ENCODE measurements at regions not wholly inside any gene's neighbourhood (a gene's known extent, or its start where the extent isn't known, plus 50 kb on each side); places are given as distances from the start of the nearest gene placed in this dataset.
"Not testable (repeated sequence)": the region's sequence is repeated elsewhere in the genome, so short reads cannot be mapped to it uniquely, and the experiment has no call there.

GRCh38 chr16:60675022-60675421 lies 1361.2 kb downstream of the CDH8 start:
- intact Hi-C loops (cut with DNase I), result no loop called here
- H3K4me1 ChIP-seq, result no peaks in the 10 kb centered on the region
- H3K4me3 ChIP-seq, result no peak overlapping the region
- H3K36me3 ChIP-seq, result no peaks in the 10 kb centered on the region
- DNase-seq (ENCODE audit: extremely low spot score), result no peak
- H3K9me3 ChIP-seq, result no peaks in the 10 kb centered on the region
- H3K27ac ChIP-seq (replicated peaks in 1 of 4), result no peak overlapping the region
- no peaks in the 10 kb centered on the region for H3K27me3 ChIP-seq
- TF ChIP-seq POLR2AphosphoS5 (IDR thresholded peaks at IDR 0.05), result no peak
- TF ChIP-seq EP300 (IDR thresholded peaks at IDR 0.05), result no peak
- TF ChIP-seq CTCF (IDR thresholded peaks at IDR 0.05), result no peak
- TF ChIP-seq POLR2A (IDR thresholded peaks at IDR 0.05; ENCODE audit: low read depth), result no peak

- Histone ChIP-seq H3K36me3 (no peaks in the 10 kb centered on the region), H3K4me1 (no peaks in the 10 kb centered on the region), H3K9me3 (no peaks in the 10 kb centered on the region), H3K4me3 (no peak overlapping the region), H3K27ac (replicated peaks in 1 of 4) (no peak overlapping the region), H3K27me3 (no peaks in the 10 kb centered on the region)
- TF ChIP-seq EP300 (IDR thresholded peaks at IDR 0.05) (no peak), POLR2A (IDR thresholded peaks at IDR 0.05; ENCODE audit: low read depth) (no peak), POLR2AphosphoS5 (IDR thresholded peaks at IDR 0.05) (no peak), CTCF (IDR thresholded peaks at IDR 0.05) (no peak)
- no peak for DNase-seq (ENCODE audit: extremely low spot score)
- 11% methylated on average over 1 of the region's 1 CpG for WGBS
- intact Hi-C loops (cut with DNase I), result no loop called here
Observed at GRCh38 chr16:60674241-60674640, 1362.0 kb downstream of the CDH8 start.

- Histone ChIP-seq H3K9me3 (no peaks in the 10 kb centered on the region), H3K36me3 (no peaks in the 10 kb centered on the region), H3K27me3 (no peaks in the 10 kb centered on the region), H3K4me1 (no peaks in the 10 kb centered on the region), H3K4me3 (no peak overlapping the region), H3K27ac (replicated peaks in 1 of 4) (no peak overlapping the region)
- 40% methylated on average over 2 of the region's 2 CpGs for WGBS
- DNase-seq (ENCODE audit: extremely low spot score), result no peak
- intact Hi-C loops (cut with DNase I), result no loop called here
- no peak for TF ChIP-seq EP300 (IDR thresholded peaks at IDR 0.05)
- no peak for TF ChIP-seq CTCF (IDR thresholded peaks at IDR 0.05)
- no peak for TF ChIP-seq POLR2A (IDR thresholded peaks at IDR 0.05; ENCODE audit: low read depth)
- TF ChIP-seq POLR2AphosphoS5 (IDR thresholded peaks at IDR 0.05), result no peak
Observed at GRCh38 chr16:60655514-60656153, 1380.6 kb downstream of the CDH8 start.

GRCh38 chr16:60651346-60651745 lies 1384.9 kb downstream of the CDH8 start:
- Histone ChIP-seq H3K4me3 (no peak overlapping the region), H3K9me3 (no peaks in the 10 kb centered on the region), H3K36me3 (no peaks in the 10 kb centered on the region), H3K4me1 (no peaks in the 10 kb centered on the region), H3K27me3 (no peaks in the 10 kb centered on the region), H3K27ac (replicated peaks in 1 of 4) (no peak overlapping the region)
- intact Hi-C loops (cut with DNase I), result no loop called here
- TF ChIP-seq POLR2AphosphoS5 (IDR thresholded peaks at IDR 0.05), result no peak
- no peak for TF ChIP-seq POLR2A (IDR thresholded peaks at IDR 0.05; ENCODE audit: low read depth)
- TF ChIP-seq EP300 (IDR thresholded peaks at IDR 0.05), result no peak
- TF ChIP-seq CTCF (IDR thresholded peaks at IDR 0.05), result no peak
- no peak for DNase-seq (ENCODE audit: extremely low spot score)
- WGBS, result 93% methylated on average over 3 of the region's 3 CpGs

DNA sequence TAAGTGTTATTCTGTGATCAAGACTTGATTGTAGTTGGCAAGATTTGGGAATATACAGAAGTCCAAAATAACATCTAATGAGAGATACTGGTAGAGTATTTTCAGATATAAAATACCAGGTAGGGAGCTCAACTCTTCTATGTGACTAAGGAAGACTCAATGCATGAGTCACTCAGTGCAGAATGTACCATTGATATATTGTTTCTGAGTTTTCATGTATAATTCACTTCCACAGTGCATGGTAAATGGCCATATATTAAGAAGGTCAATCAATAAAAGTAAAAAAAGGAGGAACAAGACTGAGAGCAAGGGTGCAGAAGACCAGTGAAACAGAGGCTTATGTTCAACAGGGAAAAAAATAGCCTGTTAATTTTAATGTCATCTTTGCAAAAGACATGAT lies 1387.9 kb downstream of the CDH8 start:
- TF ChIP-seq POLR2AphosphoS5 (IDR thresholded peaks at IDR 0.05) (no peak), EP300 (IDR thresholded peaks at IDR 0.05) (no peak)
- DNase-seq (ENCODE audit: extremely low spot score), result no peak
- intact Hi-C loops (cut with DNase I), result no loop called here
- Histone ChIP-seq H3K27me3 (no peaks in the 10 kb centered on the region), H3K4me1 (no peaks in the 10 kb centered on the region), H3K9me3 (no peaks in the 10 kb centered on the region), H3K27ac (replicated peaks in 1 of 4) (no peak overlapping the region), H3K4me3 (no peak overlapping the region), H3K36me3 (no peaks in the 10 kb centered on the region)

- H3K4me3 ChIP-seq; H3K36me3 ChIP-seq; H3K9me3 ChIP-seq; intact Hi-C loops (cut with DNase I); H3K27me3 ChIP-seq; H3K27ac ChIP-seq (replicated peaks in 1 of 4); H3K4me1 ChIP-seq; DNase-seq (ENCODE audit: extremely low spot score): not testable (repeated sequence)
- WGBS, result 90% methylated on average over 19 of the region's 19 CpGs
Observed at GRCh38 chr16:60647388-60647787, 1388.8 kb downstream of the CDH8 start.
